ENCODE measurements at regions not wholly inside any gene's neighbourhood (a gene's known extent, or its start where the extent isn't known, plus 50 kb on each side); places are given as distances from the start of the nearest gene placed in this dataset.

- no peaks in the 10 kb centered on the region for H3K36me3 Mint-ChIP-seq (ENCODE audit: low read depth)
- no peaks in the 10 kb centered on the region for H3K9me3 Mint-ChIP-seq
- no peak for DNase-seq (ENCODE audit: low read depth, low spot score)
- no peak overlapping the region for H3K4me3 Mint-ChIP-seq
- H3K27me3 Mint-ChIP-seq (ENCODE audit: low read depth) = no peaks in the 10 kb centered on the region
- no peaks in the 10 kb centered on the region for H3K4me1 Mint-ChIP-seq
- no peak for TF ChIP-seq CTCF (conservative IDR thresholded peaks at IDR 0.05)
- no peak overlapping the region for H3K27ac Mint-ChIP-seq (ENCODE audit: unreplicated experiment)
Measured at GRCh38 chr1:199283794-199284193, 645.0 kb downstream of the PTPRC start.

- no peaks in the 10 kb centered on the region for H3K9me3 Mint-ChIP-seq
- no peak overlapping the region for H3K4me3 Mint-ChIP-seq
- H3K27me3 Mint-ChIP-seq (ENCODE audit: low read depth) = no peaks in the 10 kb centered on the region
- no peak overlapping the region for H3K27ac Mint-ChIP-seq (ENCODE audit: unreplicated experiment)
- H3K4me1 Mint-ChIP-seq = no peaks in the 10 kb centered on the region
- no peak for DNase-seq (ENCODE audit: low read depth, low spot score)
- TF ChIP-seq CTCF (conservative IDR thresholded peaks at IDR 0.05) = no peak
- H3K36me3 Mint-ChIP-seq (ENCODE audit: low read depth) = no peaks in the 10 kb centered on the region
Measured at GRCh38 chr1:199287206-199287605, 648.4 kb downstream of the PTPRC start.

GRCh38 chr1:199287647-199288046 is 648.8 kb downstream of the PTPRC start:
- Mint-ChIP-seq H3K36me3 (ENCODE audit: low read depth) (no peaks in the 10 kb centered on the region), H3K27me3 (ENCODE audit: low read depth) (no peaks in the 10 kb centered on the region), H3K9me3 (no peaks in the 10 kb centered on the region), H3K27ac (ENCODE audit: unreplicated experiment) (no peak overlapping the region), H3K4me1 (no peaks in the 10 kb centered on the region), H3K4me3 (no peak overlapping the region)
- peak; percentile 16 for TF ChIP-seq CTCF (conservative IDR thresholded peaks at IDR 0.05)
- DNase-seq (ENCODE audit: low read depth, low spot score) = no peak

GRCh38 chr1:199290186-199290585 is 651.3 kb downstream of the PTPRC start:
- Mint-ChIP-seq H3K27ac (ENCODE audit: unreplicated experiment) (no peak overlapping the region), H3K9me3 (no peaks in the 10 kb centered on the region), H3K4me3 (no peak overlapping the region), H3K27me3 (ENCODE audit: low read depth) (no peaks in the 10 kb centered on the region), H3K36me3 (ENCODE audit: low read depth) (no peaks in the 10 kb centered on the region), H3K4me1 (no peaks in the 10 kb centered on the region)
- no peak for TF ChIP-seq CTCF (conservative IDR thresholded peaks at IDR 0.05)
- no peak for DNase-seq (ENCODE audit: low read depth, low spot score)

- H3K27ac Mint-ChIP-seq (ENCODE audit: unreplicated experiment) = no peak overlapping the region
- DNase-seq (ENCODE audit: low read depth, low spot score) = no peak
- H3K27me3 Mint-ChIP-seq (ENCODE audit: low read depth) = no peaks in the 10 kb centered on the region
- no peaks in the 10 kb centered on the region for H3K36me3 Mint-ChIP-seq (ENCODE audit: low read depth)
- H3K4me3 Mint-ChIP-seq = no peak overlapping the region
- no peaks in the 10 kb centered on the region for H3K4me1 Mint-ChIP-seq
- H3K9me3 Mint-ChIP-seq = no peaks in the 10 kb centered on the region
- TF ChIP-seq CTCF (conservative IDR thresholded peaks at IDR 0.05) = no peak
Measured at GRCh38 chr1:199291022-199291740, 652.3 kb downstream of the PTPRC start.

Measured in neural crest cell (in vitro differentiated cells).